Stimulated activated CD8-positive, alpha-beta memory T cell treated with anti-CD3 and anti-CD28 coated beads, Interleukin-15, amount 100 ng/mL, for 1 hour (primary cell): ENCODE measurements at regions not wholly inside any gene's neighbourhood (a gene's known extent, or its start where the extent isn't known, plus 50 kb on each side); places are given as distances from the start of the nearest gene placed in this dataset.
"Not testable (repeated sequence)": the region's sequence is repeated elsewhere in the genome, so short reads cannot be mapped to it uniquely, and the experiment has no call there.

ENCODE experiments used
- DNase-seq: peaks from one replicate; pipeline ENCODE4 v3.0.0-alpha.2; 2020; ENCODE audit warnings: low read depth

DNA sequence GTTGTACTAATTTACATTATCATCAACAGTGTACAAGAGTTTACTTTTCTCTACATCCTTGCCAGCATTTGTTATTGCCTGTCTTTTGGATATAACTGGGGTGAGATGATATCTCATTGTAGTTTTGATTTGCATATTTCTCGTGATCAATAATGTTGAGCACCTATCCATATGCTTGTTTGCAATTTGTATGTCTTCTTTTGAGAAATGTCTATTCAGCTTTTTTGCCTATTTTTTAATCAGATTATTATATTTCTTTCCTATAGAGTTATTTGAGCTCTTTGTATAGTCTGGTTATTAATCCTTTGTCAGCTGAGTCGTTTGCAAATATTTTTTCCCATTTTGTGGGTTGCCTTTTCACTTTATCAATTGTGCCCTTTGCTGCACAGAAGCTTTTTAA lies 540.8 kb upstream of the SGO1 start:
- no peak for DNase-seq

DNA sequence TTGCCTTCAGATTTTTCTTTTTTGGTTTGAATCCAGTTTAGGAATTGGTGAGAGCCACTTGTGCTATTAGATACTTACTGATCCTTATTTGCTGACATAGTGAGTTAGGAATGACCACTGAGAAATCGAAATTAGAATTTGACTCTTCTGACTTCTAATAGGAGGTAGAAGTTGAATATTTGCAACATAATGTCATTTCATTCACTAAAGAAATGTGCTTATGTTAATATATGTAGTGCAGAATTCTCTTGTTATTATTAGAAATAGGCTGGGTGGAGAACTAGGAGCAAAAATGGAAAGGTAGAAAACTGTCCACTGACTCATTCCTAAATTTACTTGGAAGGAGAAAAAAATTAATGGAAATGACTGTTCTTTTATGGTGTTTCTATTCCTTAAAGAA lies 538.2 kb upstream of the SGO1 start:
- DNase-seq = no peak

DNA sequence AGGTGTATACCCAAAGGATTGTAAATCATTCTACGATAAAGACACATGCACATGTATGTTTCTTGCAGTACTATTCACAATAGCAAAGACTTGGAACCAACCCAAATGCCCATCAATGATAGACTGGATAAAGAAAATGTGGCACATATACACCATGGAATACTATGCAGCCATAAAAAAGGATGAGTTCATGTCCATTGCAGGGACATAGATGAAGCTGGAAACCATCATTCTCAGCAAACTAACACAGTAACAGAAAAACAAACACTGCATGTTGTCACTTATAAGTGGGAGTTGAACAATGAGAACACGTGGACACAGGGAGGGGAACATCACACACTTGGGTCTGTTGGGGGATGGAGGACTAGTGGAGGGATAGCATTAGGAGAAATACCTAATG lies 530.4 kb upstream of the SGO1 start:
- DNase-seq = not testable (repeated sequence)

DNA sequence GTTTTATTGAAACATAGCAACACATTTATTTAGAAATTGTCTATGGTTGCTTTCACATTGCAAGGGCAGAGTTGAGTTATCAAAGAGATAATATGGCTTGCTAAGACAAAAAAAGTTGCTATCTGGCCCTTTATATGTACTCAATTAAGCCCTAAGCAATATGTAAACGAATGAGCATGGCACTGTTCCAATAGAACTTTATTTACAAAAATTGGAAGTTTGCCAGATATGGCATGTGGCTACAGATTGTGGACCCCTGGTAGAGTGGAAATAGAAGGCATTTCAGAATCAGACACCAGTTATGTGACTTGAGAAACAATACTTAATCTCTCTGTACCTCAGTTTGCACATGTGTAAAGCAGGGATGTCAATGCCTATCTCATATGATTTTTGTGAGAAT lies 515.6 kb upstream of the SGO1 start:
- no peak for DNase-seq

DNA sequence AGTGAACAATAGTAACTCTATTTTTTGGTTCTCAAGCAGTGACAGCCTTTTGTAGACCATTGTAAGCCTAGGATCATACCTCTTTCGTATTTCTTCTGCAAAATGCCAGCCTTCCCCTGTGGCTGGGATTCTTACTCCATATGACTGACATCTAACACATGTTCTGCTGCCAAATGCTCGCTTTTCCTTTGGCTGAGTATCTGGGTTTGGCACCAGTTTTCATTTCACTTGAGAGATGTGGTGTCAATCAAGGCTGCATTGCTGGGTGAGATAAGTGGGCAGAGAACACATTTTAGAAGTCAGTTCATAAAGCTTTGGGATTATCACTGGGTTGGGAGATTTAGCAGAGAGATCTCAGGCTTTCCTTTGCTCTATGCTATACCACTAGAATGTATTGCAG lies 514.7 kb upstream of the SGO1 start:
- DNase-seq = no peak

DNA sequence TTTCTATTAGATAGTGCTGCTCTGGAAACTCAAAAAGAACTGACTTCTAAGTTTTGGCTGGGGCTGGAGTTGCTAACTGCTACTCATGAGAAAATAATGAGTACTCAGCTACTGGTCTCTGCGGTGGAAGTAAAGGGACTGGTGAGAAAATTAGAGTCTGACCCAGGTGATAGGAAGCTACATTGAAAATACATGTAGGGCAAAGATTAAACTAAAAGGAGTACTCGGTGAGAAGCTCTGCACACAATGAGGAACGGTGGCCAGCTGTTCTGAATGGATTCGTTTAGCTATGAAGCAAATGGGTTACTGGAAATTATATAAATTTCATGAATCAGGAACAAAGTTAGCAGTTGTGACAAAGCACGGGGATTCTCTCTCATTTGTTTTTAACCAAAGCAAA lies 512.9 kb upstream of the SGO1 start:
- DNase-seq = no peak

DNA sequence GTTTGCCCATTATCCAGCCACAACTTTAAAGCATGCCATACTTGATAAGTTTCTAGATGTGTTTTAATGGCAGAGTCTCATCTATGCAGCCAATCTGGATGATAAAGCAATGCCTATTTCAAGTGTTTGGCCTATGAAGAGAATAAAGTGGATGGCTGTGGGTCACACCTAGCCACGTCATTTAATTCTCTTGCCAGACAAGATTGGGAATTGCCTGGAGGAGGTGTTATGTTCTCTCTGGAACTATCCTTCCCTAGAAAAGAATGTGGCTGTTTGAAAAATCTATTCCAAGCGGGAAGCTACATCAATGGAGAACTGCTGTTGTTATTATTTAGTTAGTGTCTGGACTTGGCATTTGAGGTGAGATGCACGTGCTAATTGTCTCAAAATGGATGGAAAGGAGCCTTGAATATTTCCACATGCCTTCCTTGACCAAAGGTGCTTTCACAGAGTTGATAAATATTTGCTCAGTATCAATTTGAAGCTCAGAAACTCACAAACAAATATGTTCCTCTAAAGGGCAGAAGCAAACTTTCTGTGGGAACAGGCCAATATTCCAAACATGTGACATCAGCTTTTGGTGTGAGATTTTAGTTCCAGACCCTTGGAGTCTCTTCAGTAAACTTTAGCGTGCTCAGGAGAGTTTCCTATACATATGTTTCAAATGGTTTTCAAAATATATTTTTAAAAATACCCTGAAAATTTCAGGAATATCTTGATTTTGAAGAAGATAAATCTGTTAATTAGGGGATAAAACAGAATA lies 510.6 kb upstream of the SGO1 start:
- DNase-seq = no peak

DNA sequence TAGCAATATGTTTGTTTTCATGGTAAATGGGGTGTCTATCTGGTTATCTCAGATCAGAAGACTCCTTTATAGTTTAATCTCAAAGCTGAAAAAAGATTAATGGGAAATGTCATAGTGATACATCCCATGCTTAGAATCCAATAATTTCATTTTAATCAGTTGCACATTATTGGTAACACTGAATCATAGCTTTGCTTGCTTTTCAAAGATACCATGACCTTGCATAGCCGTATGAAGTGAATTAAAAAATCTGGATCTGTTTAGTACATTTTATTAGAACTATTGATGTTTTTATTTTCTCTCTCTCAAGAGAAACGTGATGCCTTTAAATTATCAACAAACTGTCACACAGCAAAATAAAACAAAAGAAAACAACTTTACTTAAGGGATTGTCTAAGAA lies 506.7 kb upstream of the SGO1 start:
- DNase-seq = no peak

DNA sequence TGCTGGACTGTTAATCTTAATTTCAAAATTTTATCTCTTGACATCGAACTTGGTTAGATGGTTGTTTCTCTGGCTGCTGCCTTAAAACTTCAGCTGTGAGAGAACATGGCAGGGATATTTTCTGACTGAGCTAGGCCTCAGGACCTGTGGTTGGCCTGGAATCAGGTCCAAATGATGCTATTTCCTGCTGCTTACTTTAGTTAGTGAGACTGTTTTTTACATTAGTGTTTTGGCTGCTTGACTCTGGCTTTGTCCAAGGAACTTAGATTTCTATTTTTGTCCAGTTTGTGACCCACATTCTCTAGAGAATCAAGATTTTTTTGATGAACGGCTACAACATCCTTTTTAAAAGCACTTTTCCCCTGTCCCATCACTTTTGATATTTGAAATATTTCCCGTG lies 497.9 kb upstream of the SGO1 start:
- no peak for DNase-seq

DNA sequence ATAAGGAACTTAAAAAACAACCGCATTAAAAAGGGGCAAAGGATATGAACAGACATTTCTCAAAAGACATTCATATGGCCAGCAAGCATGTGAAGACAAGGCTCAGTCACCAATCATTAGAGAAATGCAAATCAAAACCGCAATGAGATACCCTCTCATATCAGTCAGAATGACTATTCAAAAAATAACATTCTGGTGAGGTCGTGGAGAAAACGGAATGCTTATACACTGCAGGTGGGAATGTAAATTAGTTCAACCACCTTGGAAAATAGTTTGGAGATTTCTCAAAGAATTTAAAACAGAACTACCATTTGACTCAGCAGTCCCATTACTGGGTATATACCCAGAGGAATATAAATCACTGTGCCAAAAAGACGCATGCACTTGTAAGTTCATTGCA lies 496.6 kb upstream of the SGO1 start:
- no peak for DNase-seq

DNA sequence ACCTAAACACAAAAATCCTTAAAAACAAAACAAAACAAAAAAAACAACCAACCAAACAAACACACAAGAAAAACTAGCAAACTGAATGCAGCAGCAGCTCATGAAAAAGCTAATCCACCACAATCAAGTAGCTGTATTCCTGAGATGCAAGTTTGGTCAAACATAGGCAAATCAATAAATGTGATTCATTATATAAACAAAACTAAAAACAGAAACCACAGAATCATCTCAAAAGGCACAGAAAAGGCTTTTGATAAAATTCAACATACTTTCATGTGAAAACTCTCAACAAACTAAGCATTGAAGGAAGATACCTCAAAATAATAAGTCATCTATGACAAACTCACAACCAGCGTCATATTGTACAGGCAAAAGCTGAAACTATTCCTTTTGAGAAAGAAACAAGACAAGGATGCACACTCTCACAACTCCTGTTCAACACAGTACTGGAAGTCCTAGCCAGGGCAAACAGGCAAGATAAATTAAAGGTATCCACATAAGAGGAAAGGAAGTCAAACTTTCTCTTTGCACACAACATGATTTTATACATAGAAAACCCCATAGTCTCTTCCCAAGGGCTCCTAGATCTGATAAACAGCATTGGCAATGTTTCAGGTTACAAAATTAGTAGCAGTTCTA lies 495.1 kb upstream of the SGO1 start:
- no peak for DNase-seq

DNA sequence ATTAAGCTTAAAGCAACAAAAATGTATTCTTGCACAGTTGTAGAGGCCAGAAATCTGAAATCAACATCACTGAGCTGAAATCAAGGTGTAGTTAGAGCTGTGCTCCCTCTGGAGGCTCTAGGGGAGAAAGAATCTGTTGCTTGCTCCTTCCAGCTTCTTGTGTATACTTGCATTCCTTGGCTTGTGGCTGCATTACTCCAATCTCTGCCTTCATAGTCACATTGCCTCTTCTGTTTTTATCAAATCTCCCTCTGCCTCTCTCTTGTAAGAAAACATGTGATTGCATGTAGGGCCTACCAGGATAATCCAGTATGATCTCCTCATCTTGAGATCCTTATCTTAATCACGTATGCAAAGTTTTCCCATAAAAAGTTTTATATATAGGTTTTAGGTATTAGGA lies 487.9 kb upstream of the SGO1 start:
- no peak for DNase-seq

DNA sequence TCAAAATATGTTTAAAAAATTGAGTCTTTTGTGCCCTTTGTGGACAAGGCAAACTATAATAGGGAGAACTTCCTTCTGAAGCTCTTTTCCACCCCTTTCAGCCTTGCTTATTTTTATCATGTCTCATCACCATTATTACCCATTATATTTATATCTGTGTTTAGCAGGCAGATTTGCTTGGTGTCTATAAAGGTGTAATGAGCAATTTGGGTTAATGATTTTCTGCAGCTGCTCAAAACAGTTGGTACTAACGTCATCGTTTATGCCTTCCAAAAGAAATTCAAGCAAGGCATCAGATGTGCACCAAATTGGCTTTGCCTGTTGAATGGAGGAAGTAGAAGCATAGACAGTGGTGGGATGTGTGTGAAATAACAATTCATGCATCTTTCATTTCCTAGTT lies 483.7 kb upstream of the SGO1 start:
- no peak for DNase-seq

DNA sequence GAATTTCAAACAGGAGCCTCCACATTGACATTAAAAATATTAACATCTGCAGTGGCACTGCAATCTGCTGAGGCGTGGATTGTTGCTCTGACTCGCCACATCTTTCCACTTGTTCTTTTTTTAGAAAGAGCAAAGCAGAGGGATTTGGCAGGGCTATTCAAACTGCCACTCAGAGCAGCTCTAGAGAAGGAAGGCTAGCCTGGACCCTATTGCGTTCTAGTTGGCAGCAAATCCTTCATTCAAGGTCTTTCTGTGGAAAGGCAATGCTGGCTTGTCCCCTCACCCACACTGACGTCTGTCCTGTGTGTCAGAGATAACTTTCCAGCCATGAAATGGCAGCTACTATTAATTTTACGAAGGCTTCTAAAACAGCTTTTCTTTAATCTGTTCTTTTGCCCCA lies 483.2 kb upstream of the SGO1 start:
- no peak for DNase-seq

DNA sequence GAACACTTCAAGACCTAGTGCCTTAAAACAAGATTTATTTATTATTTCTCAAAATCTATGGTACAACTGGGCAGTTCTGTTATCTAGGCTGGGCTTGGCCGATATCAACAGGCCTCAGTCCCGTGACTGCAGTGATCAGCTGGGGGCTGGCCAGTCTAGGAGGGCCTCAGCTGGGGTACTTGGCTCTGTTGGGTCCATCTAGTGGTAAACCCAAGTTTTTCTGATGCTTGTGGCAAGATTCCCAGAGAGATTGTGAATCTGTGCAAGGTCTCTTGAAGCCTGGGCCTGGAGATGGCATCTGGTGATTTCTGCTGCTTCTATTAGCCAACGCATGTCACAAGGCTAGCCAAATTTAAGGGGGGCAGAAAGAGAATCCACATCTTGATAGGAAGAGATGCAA lies 482.4 kb upstream of the SGO1 start:
- no peak for DNase-seq

DNA sequence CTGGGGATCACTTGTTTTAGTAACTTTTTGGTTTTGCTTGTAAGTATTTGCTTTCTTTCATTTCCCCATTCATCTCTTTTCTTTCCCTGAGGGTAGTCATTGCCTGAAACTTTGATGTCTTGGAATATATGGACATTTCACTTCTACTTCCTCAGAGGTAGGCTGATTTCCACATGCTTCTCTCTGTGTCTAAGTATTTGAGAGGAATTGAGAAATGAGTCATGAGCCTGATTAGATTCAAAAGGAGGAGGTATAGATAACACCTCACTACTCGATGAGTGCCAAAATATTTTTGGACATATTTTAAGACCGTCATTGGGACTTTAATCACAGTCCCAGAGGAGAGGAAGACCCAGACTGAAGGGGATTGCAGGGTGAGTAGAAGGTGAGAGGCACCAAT lies 480.1 kb upstream of the SGO1 start:
- no peak for DNase-seq

DNA sequence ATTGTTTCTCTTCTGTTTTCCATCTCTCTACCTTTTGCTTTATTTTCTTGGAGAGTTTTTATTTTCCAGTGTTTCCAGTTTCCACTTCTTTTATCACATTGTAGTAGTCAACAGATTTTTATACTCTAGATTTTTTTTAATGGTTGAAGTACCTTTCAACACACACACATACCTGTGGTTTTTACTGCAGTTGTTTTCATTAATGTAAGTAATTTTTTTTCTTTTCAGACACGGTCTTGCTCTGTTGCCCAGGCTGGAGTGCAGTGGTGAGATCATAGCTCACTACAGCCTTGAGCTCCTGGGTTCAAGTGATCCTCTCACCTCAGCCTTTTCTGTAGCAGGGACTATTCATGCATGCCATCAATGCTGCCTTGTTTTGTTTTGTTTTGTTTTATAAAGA lies 472.5 kb upstream of the SGO1 start:
- DNase-seq = no peak

DNA sequence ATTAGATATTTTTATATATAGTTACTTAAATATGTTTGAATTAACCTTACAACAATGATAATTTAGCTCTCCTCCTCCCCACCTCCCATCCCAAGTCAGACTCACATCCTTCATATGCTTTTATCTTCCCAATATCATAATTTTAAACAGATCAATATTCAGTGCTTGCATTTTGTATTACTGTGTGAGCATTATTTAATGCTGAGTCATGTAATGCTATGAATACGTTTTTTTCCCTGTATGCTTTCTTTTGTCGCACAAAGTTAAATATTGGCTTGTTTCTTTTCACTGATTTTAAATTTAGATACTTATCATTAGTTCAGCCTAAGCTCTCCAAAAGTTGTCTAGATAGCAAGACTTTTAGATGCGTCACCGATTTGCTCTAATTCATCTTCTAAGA lies 471.6 kb upstream of the SGO1 start:
- DNase-seq = no peak

DNA sequence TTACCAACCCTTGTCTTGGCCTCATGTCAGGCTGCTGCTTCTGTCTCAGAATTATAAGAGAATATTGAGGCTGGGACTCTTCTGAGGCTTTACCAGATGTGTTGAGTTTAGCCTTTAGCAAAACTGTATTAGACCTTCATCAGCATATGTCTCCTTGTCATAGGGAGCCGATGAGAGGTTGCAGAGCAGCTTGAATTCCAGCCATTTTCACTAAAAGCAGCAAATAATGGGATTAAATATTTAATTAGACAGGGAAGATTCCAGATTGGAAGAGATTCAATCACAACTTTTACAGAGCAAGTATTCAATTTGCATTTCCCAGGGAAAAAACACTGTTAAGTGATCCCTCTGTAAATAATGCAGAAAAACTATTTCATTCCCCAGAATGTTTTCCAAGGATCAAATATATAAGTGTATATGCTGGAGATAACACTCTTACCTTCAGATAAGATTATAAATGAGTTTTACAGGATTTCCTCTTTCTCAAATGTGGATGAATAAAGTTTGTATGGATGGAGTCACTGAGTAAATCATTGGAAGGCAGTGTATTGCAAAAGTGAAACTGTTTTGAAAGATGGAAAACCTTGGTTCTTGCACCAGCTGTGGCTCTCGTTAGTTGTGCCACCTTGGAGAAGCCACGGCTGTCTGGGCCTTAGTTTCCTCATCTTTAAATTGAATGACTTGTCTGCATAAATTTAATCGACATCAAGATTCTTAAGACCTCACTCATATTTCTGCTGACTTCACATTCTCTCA lies 466.4 kb upstream of the SGO1 start:
- DNase-seq = no peak

DNA sequence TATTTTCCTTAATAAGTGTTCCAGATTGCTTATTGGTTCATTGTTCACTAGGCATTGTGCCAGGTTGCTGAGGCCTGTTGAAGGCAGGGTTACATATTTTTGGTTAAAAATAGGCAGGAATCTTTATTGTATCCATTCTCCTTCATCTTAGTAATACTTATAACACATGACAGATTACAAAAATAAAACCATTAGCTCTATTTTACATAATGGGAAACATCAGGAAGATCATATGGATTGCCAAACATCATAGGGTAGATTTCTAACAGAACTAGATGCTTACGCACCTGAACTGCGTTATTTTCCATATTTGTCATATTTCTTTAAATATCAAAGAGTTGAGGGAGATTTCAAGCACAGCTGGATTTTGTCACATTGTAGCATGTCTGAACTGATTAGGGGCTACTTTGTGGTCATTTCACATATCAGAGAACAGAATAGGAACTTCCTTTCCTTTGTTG lies 462.9 kb upstream of the SGO1 start:
- DNase-seq = no peak

DNA sequence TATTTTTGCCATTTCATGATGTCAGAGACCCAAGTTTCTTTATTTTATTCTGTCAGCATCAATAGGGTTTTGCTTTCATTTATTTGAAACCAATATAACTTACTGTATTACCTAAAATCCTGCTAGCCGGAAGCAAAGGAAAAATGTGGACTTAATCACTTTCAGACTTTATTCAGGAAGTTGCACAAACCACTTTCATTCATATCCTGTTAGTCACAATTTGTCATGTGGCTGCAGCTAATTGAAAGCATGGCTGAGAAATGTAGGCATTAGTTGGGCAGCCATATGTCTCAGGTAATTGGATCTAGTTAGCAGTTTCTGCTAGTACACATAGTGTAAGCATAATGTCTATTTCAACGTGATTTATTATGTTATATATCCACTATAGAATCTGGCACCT lies 462.3 kb upstream of the SGO1 start:
- no peak for DNase-seq

DNA sequence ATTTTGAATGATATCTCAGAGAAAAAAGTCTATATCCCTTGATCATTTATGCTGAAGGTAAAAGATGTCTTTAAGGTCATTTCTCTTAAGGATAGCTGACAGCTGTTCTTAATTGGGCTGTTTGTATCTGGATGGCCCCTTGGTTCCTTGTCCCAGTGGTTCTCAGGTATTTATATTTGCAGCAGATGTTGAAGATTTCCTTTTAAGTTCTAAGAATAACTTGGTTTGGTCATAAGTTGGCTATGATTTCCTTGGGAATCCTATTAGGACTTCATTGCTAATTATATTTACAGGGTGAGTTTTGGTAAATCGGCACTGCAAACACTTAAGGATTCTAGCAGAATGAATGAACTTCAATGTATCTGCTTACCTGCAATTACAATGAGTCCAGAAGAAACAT lies 460.4 kb upstream of the SGO1 start:
- DNase-seq = no peak

DNA sequence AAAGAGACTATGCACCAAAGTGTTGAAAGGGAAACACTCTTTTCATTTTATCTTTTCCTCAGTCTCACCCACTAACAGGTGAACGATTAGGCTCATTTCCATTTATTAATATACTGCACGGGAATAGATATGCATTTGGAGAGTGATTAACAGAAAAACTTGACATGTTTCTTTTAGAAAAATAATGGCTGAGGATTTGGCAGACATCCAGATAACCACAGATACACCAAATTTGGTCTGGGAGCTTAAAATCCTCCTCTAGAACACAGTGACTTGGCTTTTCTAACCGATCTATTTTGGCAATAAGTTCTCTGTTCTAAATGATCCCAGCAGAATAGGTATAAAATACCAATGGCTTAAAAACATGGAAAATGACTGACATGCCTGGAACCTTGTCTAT lies 459.3 kb upstream of the SGO1 start:
- no peak for DNase-seq
